ENCODE measurements at regions not wholly inside any gene's neighbourhood (a gene's known extent, or its start where the extent isn't known, plus 50 kb on each side); places are given as distances from the start of the nearest gene placed in this dataset.

- TF ChIP-seq POLR2AphosphoS5 (IDR thresholded peaks at IDR 0.05) (no peak), POLR2A (IDR thresholded peaks at IDR 0.05) (no peak), CTCF (IDR thresholded peaks at IDR 0.05) (no peak)
These were observed 113.1 kb downstream of the TMTC3 start for GRCh38 chr12:88255224-88255623.
